GM10248 (cell line): ENCODE measurements at regions not wholly inside any gene's neighbourhood (a gene's known extent, or its start where the extent isn't known, plus 50 kb on each side); places are given as distances from the start of the nearest gene placed in this dataset.
"Not testable (repeated sequence)": the region's sequence is repeated elsewhere in the genome, so short reads cannot be mapped to it uniquely, and the experiment has no call there.

Source experiments
- CTCF ChIA-PET: fragments of 300-600 bp; sonication (Branson Sonifier 250); formaldehyde crosslinking; extraction: SDS; loops from one replicate; lab custom pipeline; 2021; ENCODE audit warnings: antibody characterized with exemption; lab: Yijun Ruan, JAX
- POLR2A ChIA-PET: fragments of 350-650 bp; sonication (Branson Sonifier 250); formaldehyde crosslinking; extraction: SDS; loops from one replicate; lab custom pipeline; 2020; ENCODE audit warnings: antibody characterized with exemption; lab: Yijun Ruan, JAX
- DNase-seq: peaks from one replicate; pipeline ENCODE4 v3.0.0; 2012; ENCODE audit errors: extremely low spot score
- TF ChIP-seq, protein P1 (sequence below): IDR thresholded peaks from 2 replicates; pipeline ENCODE4 v1.5.1; 2012; ENCODE audit warnings: mild to moderate bottlenecking, low read depth; ENCODE audit errors: extremely low read depth, missing control alignments, control extremely low read depth

DNA sequence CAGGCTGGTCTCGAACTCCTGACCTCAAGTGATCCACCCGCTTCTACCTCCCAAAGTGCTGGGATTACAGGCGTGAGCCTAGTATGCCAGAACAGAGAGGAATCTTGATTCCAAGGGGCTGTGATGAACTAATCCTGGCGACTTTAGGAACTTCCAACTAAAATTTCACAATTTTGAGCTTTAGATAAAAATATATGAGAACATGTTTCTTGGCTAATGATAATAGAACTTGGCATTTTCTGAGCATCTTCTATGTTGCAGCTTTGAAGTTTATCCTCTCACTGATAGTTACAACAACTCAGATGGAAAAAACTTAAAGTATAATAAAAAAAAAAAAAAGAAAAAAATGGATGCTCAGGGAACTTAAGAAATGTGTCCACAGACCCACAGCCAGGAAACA lies 69.8 kb upstream of the WSCD1 start:
- TF ChIP-seq, protein P1, sequence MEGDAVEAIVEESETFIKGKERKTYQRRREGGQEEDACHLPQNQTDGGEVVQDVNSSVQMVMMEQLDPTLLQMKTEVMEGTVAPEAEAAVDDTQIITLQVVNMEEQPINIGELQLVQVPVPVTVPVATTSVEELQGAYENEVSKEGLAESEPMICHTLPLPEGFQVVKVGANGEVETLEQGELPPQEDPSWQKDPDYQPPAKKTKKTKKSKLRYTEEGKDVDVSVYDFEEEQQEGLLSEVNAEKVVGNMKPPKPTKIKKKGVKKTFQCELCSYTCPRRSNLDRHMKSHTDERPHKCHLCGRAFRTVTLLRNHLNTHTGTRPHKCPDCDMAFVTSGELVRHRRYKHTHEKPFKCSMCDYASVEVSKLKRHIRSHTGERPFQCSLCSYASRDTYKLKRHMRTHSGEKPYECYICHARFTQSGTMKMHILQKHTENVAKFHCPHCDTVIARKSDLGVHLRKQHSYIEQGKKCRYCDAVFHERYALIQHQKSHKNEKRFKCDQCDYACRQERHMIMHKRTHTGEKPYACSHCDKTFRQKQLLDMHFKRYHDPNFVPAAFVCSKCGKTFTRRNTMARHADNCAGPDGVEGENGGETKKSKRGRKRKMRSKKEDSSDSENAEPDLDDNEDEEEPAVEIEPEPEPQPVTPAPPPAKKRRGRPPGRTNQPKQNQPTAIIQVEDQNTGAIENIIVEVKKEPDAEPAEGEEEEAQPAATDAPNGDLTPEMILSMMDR, result no peak
- DNase-seq, result no peak
- POLR2A ChIA-PET, result no interaction called here
- CTCF ChIA-PET, result no interaction called here

DNA sequence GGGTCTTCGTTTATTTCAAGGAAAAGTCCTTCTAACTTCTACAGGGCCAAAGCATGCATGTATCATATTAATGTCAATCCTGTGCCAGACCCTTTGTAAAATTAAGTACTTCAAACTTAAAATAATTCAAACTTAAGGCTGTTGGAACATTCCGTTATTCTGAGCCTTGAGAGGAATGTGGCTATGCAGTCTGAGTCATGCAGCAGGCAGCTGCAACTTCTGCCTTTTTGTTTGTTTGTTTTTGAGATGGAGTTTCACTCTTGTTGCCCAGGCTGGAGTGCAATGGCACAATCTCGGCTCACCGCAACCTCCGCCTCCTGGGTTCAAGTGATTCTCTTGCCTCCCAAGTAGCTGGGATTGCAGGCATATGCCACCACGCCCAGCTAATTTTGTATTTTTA lies 67.0 kb upstream of the WSCD1 start:
- POLR2A ChIA-PET, DNase-seq, CTCF ChIA-PET: not testable (repeated sequence)

- no peak for DNase-seq
- POLR2A ChIA-PET, result no interaction called here
- TF ChIP-seq, protein P1, result no peak
- CTCF ChIA-PET, result no interaction called here
Measured at GRCh38 chr17:6005939-6006338, 64.2 kb upstream of the WSCD1 start.

DNA sequence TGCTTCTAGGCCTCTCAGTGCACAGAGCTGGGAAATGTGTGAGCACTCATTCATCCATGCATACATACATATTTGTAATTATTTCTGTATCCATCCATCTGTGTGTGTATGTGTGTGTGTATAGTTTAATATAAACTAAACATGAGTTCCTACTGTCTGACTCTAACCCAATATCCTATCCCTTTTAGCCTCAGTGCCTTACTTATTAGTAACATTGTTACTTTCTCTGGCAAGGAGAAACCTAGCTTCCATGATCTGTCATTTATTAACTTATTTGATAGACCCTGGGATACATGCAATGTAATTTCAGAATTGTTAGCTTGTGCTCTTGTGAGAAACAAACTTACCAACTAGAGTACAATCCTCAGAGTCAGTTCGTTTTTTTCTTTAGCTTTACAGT lies 59.0 kb upstream of the WSCD1 start:
- POLR2A ChIA-PET, result no interaction called here
- DNase-seq, result no peak
- CTCF ChIA-PET, result no interaction called here
- TF ChIP-seq, protein P1, result no peak

DNA sequence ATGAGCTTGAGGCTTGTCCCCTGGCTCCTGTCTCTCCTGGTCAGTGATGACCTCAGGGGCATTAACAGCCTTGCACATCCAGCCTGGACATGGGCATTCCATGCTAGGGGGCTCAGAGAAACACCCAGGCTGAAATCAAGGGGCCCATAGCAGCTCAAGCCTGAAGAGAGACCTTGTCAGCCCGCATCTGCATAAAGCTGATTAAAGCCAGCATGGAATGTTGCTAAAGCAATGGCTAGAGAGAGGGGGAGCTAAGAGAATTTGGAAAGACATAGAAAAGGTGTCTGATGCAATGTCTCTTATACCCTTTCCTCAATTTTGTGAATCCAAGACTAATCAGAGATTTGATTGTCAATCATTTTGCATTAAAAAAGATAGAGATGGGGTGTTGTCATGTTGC lies 51.4 kb upstream of the WSCD1 start:
- DNase-seq, result no peak
- TF ChIP-seq, protein P1, result no peak
- ChIA-PET POLR2A (no interaction called here), CTCF (no interaction called here)

DNA sequence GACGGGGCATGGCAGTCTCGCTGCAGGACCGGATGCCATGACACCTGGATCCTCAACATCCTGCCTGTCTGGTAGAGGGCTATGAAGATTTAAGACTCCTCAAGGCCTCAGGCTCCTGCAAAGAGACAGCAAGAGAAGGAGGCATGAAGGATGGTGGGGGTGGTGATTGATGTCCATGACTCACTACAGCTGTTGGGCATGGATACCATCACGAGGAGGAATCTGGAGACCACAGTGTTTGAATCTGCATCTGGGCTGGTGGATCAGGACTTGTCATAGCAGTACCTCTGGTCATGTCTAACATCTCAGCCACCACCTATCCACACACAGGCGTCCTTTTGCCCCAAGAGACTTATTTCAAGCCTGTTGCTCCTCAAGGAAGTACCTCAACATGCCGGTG lies 50.2 kb upstream of the WSCD1 start:
- ChIA-PET CTCF (no interaction called here), POLR2A (no interaction called here)
- DNase-seq, result no peak
- TF ChIP-seq, protein P1, result no peak

- CTCF ChIA-PET, result interaction anchor here (0.8 kb wide), 1 partner anchor 22 kb away, joined by 3 read pairs; no protein-coding TSS in a partner anchor
- POLR2A ChIA-PET, result no interaction called here
- TF ChIP-seq, protein P1, result no peak
- DNase-seq, result no peak
Measured at GRCh38 chr17:6020376-6021010, 49.7 kb upstream of the WSCD1 start.
